Neural cell (in vitro differentiated cells): ENCODE measurements at regions not wholly inside any gene's neighbourhood (a gene's known extent, or its start where the extent isn't known, plus 50 kb on each side); places are given as distances from the start of the nearest gene placed in this dataset.

Experiments
- H2AFZ ChIP-seq: fragments of 200-600, 300-800 bp; sonication (generic), shearing (Covaris generic); 2 replicates; pipeline ENCODE4 v1.6.0; 2014; ENCODE audit warnings: low read depth, mild to moderate bottlenecking, antibody characterized with exemption, low read length, moderate library complexity
- H3F3A ChIP-seq: fragments of 200-600 bp; shearing (Covaris generic); 2 replicates; pipeline ENCODE4 v1.6.1; 2016; ENCODE audit warnings: mild to moderate bottlenecking, moderate library complexity, mixed read lengths, antibody characterized with exemption, low read length; ENCODE audit not compliant: insufficient read depth, poor library complexity, severe bottlenecking
- H3K27ac ChIP-seq: fragments of 200-600, 300-800 bp; sonication (generic), shearing (Covaris generic); 2 replicates; pipeline ENCODE4 v1.5.1; 2014; ENCODE audit warnings: mild to moderate bottlenecking, low read length, moderate library complexity
- H3K27me3 ChIP-seq: fragments of 300-800, 200-600 bp; sonication (generic), shearing (Covaris generic); 2 replicates; pipeline ENCODE4 v1.6.0; 2014; ENCODE audit warnings: mild to moderate bottlenecking, low read depth, low read length, moderate library complexity; ENCODE audit not compliant: insufficient read depth
- H3K36me3 ChIP-seq: fragments of 300-800, 200-600 bp; sonication (generic), shearing (Covaris generic); 2 replicates; pipeline ENCODE4 v1.5.1; 2014; ENCODE audit warnings: mild to moderate bottlenecking, antibody characterized with exemption, low read length, moderate library complexity; ENCODE audit not compliant: insufficient read depth
- H3K4me2 ChIP-seq: fragments of 300-800, 200-600 bp; sonication (generic), shearing (Covaris generic); 2 replicates; pipeline ENCODE4 v1.6.0; 2014; ENCODE audit warnings: mild to moderate bottlenecking, low read length
- H3K4me3 ChIP-seq: fragments of 300-800, 200-600 bp; sonication (generic), shearing (Covaris generic); 2 replicates; pipeline ENCODE4 v1.5.1; 2014; ENCODE audit warnings: mild to moderate bottlenecking, low read length, moderate library complexity
- H3K79me2 ChIP-seq: fragments of 200-600 bp; shearing (Covaris generic); replicated peaks from 2 replicates; pipeline ENCODE4 v1.6.0; 2014; ENCODE audit warnings: mild to moderate bottlenecking, low read length, moderate library complexity; ENCODE audit not compliant: insufficient read depth
- H3K9ac ChIP-seq: fragments of 300-800, 200-600 bp; sonication (generic), shearing (Covaris generic); 2 replicates; pipeline ENCODE4 v1.6.1; 2016; ENCODE audit warnings: mild to moderate bottlenecking, low read length, mixed read lengths
- H3K9me2 ChIP-seq: fragments of 200-600 bp; shearing (Covaris generic); 2 replicates; pipeline ENCODE4 v1.6.1; 2016; ENCODE audit warnings: mild to moderate bottlenecking, low read length, mixed read lengths; ENCODE audit not compliant: insufficient read depth
- H3K9me3 ChIP-seq: fragments of 200-600, 300-800 bp; sonication (generic), shearing (Covaris generic); 2 replicates; pipeline ENCODE4 v1.6.1; 2016; ENCODE audit warnings: mild to moderate bottlenecking, mixed run types, low read length, moderate library complexity, mixed read lengths
- H4K20me1 ChIP-seq: fragments of 200-600 bp; shearing (Covaris generic); 2 replicates; pipeline ENCODE4 v1.6.1; 2016; ENCODE audit warnings: mild to moderate bottlenecking, mixed run types; ENCODE audit not compliant: insufficient read depth
- CTCF ChIP-seq: fragments of 450-650 bp; IDR thresholded peaks from 2 replicates; pipeline ENCODE4 v1.5.1; 2014; ENCODE audit warnings: antibody characterized with exemption, mild to moderate bottlenecking, moderate library complexity; ENCODE audit not compliant: poor library complexity, severe bottlenecking
- EP300 ChIP-seq: fragments of 450-650 bp; conservative IDR thresholded peaks from 2 replicates; pipeline ENCODE4 v1.6.1; 2014; ENCODE audit warnings: antibody characterized with exemption, mild to moderate bottlenecking, moderate library complexity; ENCODE audit not compliant: poor library complexity, severe bottlenecking
- EZH2 ChIP-seq: fragments of 200-600, 300-800 bp; shearing (Covaris generic), sonication (generic); IDR thresholded peaks from 2 replicates; pipeline ENCODE4 v1.6.1; 2014; ENCODE audit warnings: antibody characterized with exemption, low read length, borderline replicate concordance, mild to moderate bottlenecking; ENCODE audit not compliant: insufficient read depth, poor library complexity, severe bottlenecking
- MXI1 ChIP-seq: fragments of 450-650 bp; conservative IDR thresholded peaks from 2 replicates; pipeline ENCODE4 v1.6.1; 2014; ENCODE audit warnings: antibody characterized with exemption, mild to moderate bottlenecking; ENCODE audit not compliant: poor library complexity, severe bottlenecking
- POLR2AphosphoS5 ChIP-seq: IDR thresholded peaks from 2 replicates; pipeline ENCODE4 v1.6.1; 2012
- RAD21 ChIP-seq: fragments of 450-650 bp; conservative IDR thresholded peaks from 2 replicates; pipeline ENCODE4 v1.6.1; 2014; ENCODE audit warnings: antibody characterized with exemption, mild to moderate bottlenecking, moderate library complexity
- REST ChIP-seq: IDR thresholded peaks from 2 replicates; pipeline ENCODE4 v1.6.1; 2012; ENCODE audit warnings: borderline replicate concordance
- SMC3 ChIP-seq: fragments of 450-650 bp; conservative IDR thresholded peaks from 2 replicates; pipeline ENCODE4 v1.6.1; 2014; ENCODE audit warnings: antibody characterized with exemption, mild to moderate bottlenecking, moderate library complexity; ENCODE audit not compliant: poor library complexity
- TAF1 ChIP-seq: IDR thresholded peaks from 2 replicates; pipeline ENCODE4 v1.6.1; 2012; ENCODE audit warnings: low read depth

- no peaks in the 10 kb centered on the region for H4K20me1 ChIP-seq
- H3F3A ChIP-seq, result no peaks in the 10 kb centered on the region
- H3K9me2 ChIP-seq, result no peaks in the 10 kb centered on the region
- H3K36me3 ChIP-seq, result no peaks in the 10 kb centered on the region
- H3K27me3 ChIP-seq, result no peaks in the 10 kb centered on the region
- TF ChIP-seq SMC3 (no peak), MXI1 (no peak), POLR2AphosphoS5 (no peak), CTCF (no peak), TAF1 (no peak), EP300 (no peak), REST (no peak), RAD21 (no peak), EZH2 (no peak)
- H3K4me2 ChIP-seq, result no peak overlapping the region
- no peak overlapping the region for H3K27ac ChIP-seq
- no peak overlapping the region for H2AFZ ChIP-seq
- no peak overlapping the region for H3K4me3 ChIP-seq
- no peaks in the 10 kb centered on the region for H3K79me2 ChIP-seq
- no peaks in the 10 kb centered on the region for H3K9me3 ChIP-seq
- no peak overlapping the region for H3K9ac ChIP-seq
These were observed 322.0 kb downstream of the SUCLG1 start for GRCh38 chr2:84137034-84137433.

GRCh38 chr2:84132370-84132769, 326.7 kb downstream of the SUCLG1 start:
- Histone ChIP-seq H3K4me2 (no peak overlapping the region), H3F3A (no peaks in the 10 kb centered on the region), H2AFZ (no peak overlapping the region), H4K20me1 (no peaks in the 10 kb centered on the region), H3K27ac (no peak overlapping the region), H3K27me3 (no peaks in the 10 kb centered on the region), H3K79me2 (no peaks in the 10 kb centered on the region), H3K9me2 (no peaks in the 10 kb centered on the region), H3K9ac (no peak overlapping the region), H3K9me3 (no peaks in the 10 kb centered on the region), H3K4me3 (no peak overlapping the region), H3K36me3 (no peaks in the 10 kb centered on the region)
- TF ChIP-seq RAD21 (no peak), SMC3 (no peak), EZH2 (no peak), REST (no peak), MXI1 (no peak), TAF1 (no peak), EP300 (no peak), CTCF (no peak), POLR2AphosphoS5 (no peak)
